ENCODE measurements at regions not wholly inside any gene's neighbourhood (a gene's known extent, or its start where the extent isn't known, plus 50 kb on each side); places are given as distances from the start of the nearest gene placed in this dataset.

GRCh38 chr17:36707904-36708303 is 106.5 kb downstream of the MRM1 start:
- H3K27me3 ChIP-seq = peaks cover 3 to 24% (median 14%) of the 10 kb centered on the region in 3 donors
- in situ Hi-C loops (cut with MboI; ENCODE audit: low sequenced_read_pairs in 4 of 4) = no loop called here

GRCh38 chr17:36714789-36715188 is 113.4 kb downstream of the MRM1 start:
- no peak for ATAC-seq
- Histone ChIP-seq H3K4me3 (no peak overlapping the region), H3K27me3 (peaks cover 0 to 6% (median 0%) of the 10 kb centered on the region in 3 donors), H3K9me3 (no peaks in the 10 kb centered on the region), H3K4me1 (no peaks in the 10 kb centered on the region), H3K27ac (no peak overlapping the region), H3K36me3 (no peaks in the 10 kb centered on the region)
- intact Hi-C loops (cut with DNase I; ENCODE audit: low total_unique reads) = no loop called here
- no peak for DNase-seq
- in situ Hi-C loops (cut with MboI; ENCODE audit: low sequenced_read_pairs in 4 of 4) = no loop called here
- TF ChIP-seq, protein P1, sequence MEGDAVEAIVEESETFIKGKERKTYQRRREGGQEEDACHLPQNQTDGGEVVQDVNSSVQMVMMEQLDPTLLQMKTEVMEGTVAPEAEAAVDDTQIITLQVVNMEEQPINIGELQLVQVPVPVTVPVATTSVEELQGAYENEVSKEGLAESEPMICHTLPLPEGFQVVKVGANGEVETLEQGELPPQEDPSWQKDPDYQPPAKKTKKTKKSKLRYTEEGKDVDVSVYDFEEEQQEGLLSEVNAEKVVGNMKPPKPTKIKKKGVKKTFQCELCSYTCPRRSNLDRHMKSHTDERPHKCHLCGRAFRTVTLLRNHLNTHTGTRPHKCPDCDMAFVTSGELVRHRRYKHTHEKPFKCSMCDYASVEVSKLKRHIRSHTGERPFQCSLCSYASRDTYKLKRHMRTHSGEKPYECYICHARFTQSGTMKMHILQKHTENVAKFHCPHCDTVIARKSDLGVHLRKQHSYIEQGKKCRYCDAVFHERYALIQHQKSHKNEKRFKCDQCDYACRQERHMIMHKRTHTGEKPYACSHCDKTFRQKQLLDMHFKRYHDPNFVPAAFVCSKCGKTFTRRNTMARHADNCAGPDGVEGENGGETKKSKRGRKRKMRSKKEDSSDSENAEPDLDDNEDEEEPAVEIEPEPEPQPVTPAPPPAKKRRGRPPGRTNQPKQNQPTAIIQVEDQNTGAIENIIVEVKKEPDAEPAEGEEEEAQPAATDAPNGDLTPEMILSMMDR (IDR thresholded peaks at IDR 0.05 in 4 of 5, conservative IDR thresholded peaks at IDR 0.05 in 1 of 5) = no peak
- no peak for TF ChIP-seq POLR2A (IDR thresholded peaks at IDR 0.05)

More at GRCh38 chr17:36707904-36708303, 106.5 kb downstream of the MRM1 start:
- Histone ChIP-seq H3K4me1 (no peaks in the 10 kb centered on the region), H3K9me3 (no peaks in the 10 kb centered on the region), H3K36me3 (no peaks in the 10 kb centered on the region), H3K4me3 (no peak overlapping the region), H3K27ac (no peak overlapping the region)
- DNase-seq (no peak), ATAC-seq (no peak)
- intact Hi-C loops (cut with DNase I; ENCODE audit: low total_unique reads) = loop anchor here (10.0 kb wide), 1 partner anchor 103 kb away; the partner anchor contains the start of gene MRM1
- TF ChIP-seq POLR2A (IDR thresholded peaks at IDR 0.05) = no peak
- TF ChIP-seq, protein P1 (IDR thresholded peaks at IDR 0.05 in 4 of 5, conservative IDR thresholded peaks at IDR 0.05 in 1 of 5) = no peak

DNA sequence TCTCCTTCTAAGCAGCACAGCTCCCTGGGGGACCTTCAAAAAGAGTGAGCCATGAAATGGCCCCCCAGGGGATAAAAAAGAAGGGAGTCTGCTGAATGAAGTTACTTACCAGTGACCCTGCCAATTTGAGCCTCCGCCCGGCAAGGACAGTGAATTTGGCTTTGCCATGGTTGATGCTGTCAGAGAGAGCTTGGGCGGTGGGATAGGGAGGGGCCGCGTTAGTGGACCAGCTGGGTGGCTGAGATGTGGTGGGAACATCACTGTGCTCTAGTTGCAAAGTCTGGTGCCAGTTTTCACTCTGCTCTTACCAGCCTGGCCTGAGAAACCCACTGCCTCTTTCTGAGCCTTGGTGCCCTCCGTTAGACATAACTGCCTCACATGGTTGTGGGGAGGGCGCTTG is 114.6 kb downstream of the MRM1 start:
- no peaks in the 10 kb centered on the region for H3K4me1 ChIP-seq
- DNase-seq = no peak
- peaks cover 0 to 6% (median 0%) of the 10 kb centered on the region in 3 donors for H3K27me3 ChIP-seq
- intact Hi-C loops (cut with DNase I; ENCODE audit: low total_unique reads) = no loop called here
- TF ChIP-seq POLR2A (IDR thresholded peaks at IDR 0.05) = no peak
- TF ChIP-seq, protein P1 (IDR thresholded peaks at IDR 0.05 in 4 of 5, conservative IDR thresholded peaks at IDR 0.05 in 1 of 5) = no peak
- H3K36me3 ChIP-seq = no peaks in the 10 kb centered on the region
- H3K27ac ChIP-seq = no peak overlapping the region
- ATAC-seq = no peak
- H3K4me3 ChIP-seq = no peak overlapping the region
- in situ Hi-C loops (cut with MboI; ENCODE audit: low sequenced_read_pairs in 4 of 4) = no loop called here
- no peaks in the 10 kb centered on the region for H3K9me3 ChIP-seq

- Histone ChIP-seq H3K27me3 (peaks cover 0 to 6% (median 0%) of the 10 kb centered on the region in 3 donors), H3K4me3 (no peak overlapping the region), H3K9me3 (no peaks in the 10 kb centered on the region), H3K36me3 (no peaks in the 10 kb centered on the region), H3K4me1 (no peaks in the 10 kb centered on the region), H3K27ac (no peak overlapping the region)
- no peak for ATAC-seq
- TF ChIP-seq, protein P1 (IDR thresholded peaks at IDR 0.05 in 4 of 5, conservative IDR thresholded peaks at IDR 0.05 in 1 of 5) = no peak
- in situ Hi-C loops (cut with MboI; ENCODE audit: low sequenced_read_pairs in 4 of 4) (no loop called here), intact Hi-C loops (cut with DNase I; ENCODE audit: low total_unique reads) (no loop called here)
- no peak for DNase-seq
Observed at GRCh38 chr17:36717088-36717487, 115.7 kb downstream of the MRM1 start.

DNA sequence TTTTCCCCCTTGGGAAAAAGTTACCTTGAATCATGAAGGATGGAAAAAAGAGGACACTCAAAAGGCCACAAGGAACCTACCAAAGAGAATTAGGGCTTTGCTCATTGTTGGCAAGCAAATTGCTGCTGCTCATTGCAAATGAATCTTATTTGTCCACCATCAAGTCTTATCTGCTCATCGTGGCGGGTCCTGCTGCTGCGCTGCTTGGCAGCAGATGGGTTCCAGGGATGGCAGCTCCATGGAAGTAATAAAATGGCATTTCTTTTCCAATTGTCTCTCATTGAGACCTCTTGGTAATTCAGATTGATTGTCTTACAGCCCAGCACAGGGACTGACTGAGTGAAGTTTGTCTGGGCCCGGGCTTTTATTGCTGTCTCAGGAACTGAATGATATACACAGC is 118.7 kb downstream of the MRM1 start:
- Histone ChIP-seq H3K27ac (no peak overlapping the region), H3K4me3 (no peak overlapping the region), H3K27me3 (peaks cover 12 to 14% (median 12%) of the 10 kb centered on the region in 3 donors), H3K36me3 (no peaks in the 10 kb centered on the region), H3K4me1 (no peaks in the 10 kb centered on the region), H3K9me3 (no peaks in the 10 kb centered on the region)
- ATAC-seq (no peak), DNase-seq (no peak)
- in situ Hi-C loops (cut with MboI; ENCODE audit: low sequenced_read_pairs in 4 of 4) = no loop called here
- no peak for TF ChIP-seq POLR2A (IDR thresholded peaks at IDR 0.05)
- TF ChIP-seq, protein P1 (IDR thresholded peaks at IDR 0.05 in 4 of 5, conservative IDR thresholded peaks at IDR 0.05 in 1 of 5) = no peak
- intact Hi-C loops (cut with DNase I; ENCODE audit: low total_unique reads) = no loop called here
